Skin epidermis (tissue), 12 donors: ENCODE measurements at regions not wholly inside any gene's neighbourhood (a gene's known extent, or its start where the extent isn't known, plus 50 kb on each side); places are given as distances from the start of the nearest gene placed in this dataset.
A peak's percentile ranks its signal among the peaks of the same experiment; 100 is the strongest.

Experiments
- H3K27ac ChIP-seq, 21 experiments: fragments of 200-600 bp; sonication (generic) in 11 of 21; one replicate each; pipeline ENCODE4 v1.5.0; 2020; ENCODE audit warnings: mild to moderate bottlenecking in 3 of 21, inconsistent platforms in 2 of 21, moderate library complexity in 2 of 21
- H3K4me3 ChIP-seq, 7 experiments: fragments of 200-600 bp; sonication (generic) in 2 of 7; one replicate each; pipeline ENCODE4 v1.5.0; 2020; ENCODE audit warnings: inconsistent platforms in 2 of 7, mild to moderate bottlenecking in 2 of 7, moderate library complexity in 1 of 7

DNA sequence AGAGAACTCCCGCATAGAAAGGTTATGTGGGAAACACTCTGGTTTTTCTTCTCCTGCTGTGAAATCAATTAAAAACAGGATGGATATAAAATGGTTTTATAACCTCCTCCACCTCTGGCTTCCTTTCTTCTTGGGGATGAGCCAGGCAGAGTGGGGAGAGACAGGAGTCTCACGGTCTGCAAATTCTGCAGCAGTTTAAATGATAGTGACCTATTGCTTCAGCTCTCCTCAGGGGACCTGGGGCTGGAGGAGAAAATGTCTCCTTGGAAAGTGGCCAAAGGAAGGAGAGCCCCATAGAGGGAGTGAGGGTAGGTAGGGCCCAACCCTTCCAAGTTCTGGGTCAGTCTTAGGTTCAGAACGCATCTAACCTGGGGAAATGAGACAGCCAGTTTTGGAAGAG lies 118.8 kb downstream of the MTX3 start:
- Histone ChIP-seq H3K4me3 (no peak overlapping the region), H3K27ac (no peak overlapping the region)

DNA sequence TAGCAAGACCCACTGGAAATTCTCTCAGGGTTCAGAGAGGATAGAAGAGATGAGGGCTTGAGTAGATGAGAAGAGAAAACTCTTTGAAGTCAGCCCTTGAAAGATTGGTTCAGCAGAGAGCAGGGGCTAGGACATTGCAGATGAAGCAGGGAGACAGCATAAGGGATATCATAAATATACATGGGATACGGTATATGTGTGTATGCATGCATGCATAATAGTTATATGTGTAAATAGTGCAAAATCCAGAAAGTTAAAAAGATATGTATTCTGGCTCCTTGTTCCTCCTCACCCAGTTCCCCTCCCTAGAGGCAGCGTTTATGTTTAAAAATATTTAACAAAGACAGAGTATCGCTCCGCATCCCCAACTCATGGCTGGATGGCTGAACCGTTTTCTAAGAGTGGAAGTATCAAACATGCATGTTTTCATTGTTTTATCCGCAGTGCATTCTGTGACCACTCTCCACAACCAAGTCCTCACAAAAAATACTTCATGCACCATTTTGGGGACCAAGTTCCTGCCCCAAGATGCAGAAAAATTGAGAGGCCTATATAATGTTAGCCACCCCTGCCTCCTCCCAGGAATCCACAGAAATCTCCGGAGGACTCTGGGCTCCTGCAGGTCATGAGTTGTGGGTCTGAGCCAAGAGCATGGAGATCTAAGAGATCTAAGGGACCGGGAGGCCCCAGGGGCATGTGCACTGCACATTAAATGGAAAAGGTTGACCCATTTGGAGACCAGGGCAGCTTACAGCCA lies 119.5 kb downstream of the MTX3 start:
- H3K27ac ChIP-seq = no peak overlapping the region
- H3K4me3 ChIP-seq = no peak overlapping the region

DNA sequence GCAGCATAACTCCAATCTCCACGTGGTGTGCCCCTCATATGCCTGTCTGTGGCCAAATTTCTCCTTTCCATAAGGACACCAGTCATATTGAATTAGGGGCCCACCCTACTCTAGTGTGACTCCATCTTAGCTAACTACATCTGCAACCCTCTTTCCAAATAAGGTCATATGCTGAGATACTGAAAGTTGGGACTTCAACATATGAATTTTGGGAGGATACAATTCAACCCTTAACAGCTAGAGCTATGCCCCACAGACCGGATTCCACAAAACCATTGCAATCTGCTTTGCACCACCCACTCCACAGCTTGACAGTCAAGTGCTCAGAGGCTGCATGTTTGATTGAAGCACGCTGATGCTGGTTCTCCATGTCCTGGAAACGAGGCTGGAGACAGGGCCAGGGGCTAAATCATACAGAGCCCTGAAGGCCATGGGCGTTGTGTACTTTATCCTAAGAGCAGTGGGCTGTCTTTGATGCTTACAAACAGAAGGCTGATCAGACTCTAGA lies 122.8 kb downstream of the MTX3 start:
- no peak overlapping the region for H3K27ac ChIP-seq
- H3K4me3 ChIP-seq = no peak overlapping the region

DNA sequence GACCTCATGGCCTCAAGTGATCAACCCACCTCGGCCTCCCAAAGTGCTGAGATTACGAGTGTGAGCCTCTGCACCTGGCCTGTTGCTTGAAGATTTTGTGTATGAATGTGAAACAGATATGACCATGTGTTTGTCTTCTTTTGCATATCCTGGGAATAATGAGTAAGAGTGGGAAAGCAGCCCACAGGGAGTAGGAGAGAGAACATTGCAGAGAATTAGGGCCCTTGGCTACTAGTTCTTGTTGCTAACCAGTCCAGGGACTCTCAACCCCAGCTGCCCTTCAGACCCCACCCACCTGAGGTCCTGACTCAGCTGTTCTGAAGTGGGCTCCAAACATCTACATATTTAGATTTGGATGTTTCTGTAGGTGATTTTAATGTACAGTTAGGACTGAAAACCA lies 125.5 kb downstream of the MTX3 start:
- Histone ChIP-seq H3K4me3 (no peak overlapping the region), H3K27ac (no peak overlapping the region)

DNA sequence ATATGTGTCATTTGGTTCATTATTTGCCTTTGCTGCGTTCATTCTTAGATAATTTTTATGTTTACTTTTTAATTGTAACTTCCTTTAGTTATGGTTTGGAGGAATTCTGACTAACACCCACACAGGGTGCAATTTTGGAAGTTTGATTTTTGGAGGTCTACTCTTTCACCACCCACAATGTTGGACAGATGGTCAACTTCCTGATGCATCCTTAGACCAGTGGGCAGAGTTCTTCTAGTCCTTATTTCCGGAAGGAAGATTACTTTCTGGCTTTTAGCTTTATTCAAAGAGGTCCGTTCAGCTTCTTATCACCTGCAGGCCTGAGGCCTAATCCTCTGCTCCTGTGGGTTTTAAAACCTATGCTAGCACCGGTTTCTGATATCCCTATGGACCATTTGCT lies 126.7 kb downstream of the MTX3 start:
- no peak overlapping the region for H3K4me3 ChIP-seq
- H3K27ac ChIP-seq = no peak overlapping the region

DNA sequence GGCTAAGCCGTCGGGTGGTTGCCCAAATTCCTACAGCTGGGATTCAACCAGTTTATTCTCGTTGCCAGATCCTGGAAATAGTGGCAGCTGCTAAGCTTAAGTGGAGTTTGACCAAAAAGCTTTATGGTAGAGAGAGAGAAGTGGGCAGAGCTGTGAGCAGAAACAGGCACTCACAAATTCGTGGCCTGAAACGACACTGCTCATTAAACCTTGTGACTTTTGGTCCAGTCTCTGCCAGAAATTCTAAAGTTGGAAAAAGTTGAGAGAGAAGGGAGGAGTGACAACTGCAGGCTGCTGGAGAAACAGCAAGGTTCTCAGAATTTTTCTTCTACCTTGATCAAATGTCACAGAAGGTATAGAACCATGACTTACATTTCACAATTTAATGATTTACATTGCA lies 131.5 kb downstream of the MTX3 start:
- no peak overlapping the region for H3K4me3 ChIP-seq

DNA sequence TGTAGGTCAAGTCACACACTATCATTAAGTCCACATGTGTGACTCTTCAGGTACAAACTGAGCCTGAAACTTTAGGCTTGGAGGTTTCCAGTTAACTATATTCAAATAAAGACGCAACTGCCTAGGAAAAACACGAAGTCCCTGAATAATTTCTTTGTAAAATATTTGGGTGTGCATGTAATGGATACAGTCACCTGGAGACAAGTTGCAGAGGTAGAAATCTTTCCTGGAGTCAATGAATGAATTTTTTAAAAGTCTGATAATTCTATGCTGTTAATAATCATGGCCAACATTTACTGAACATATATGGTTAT lies 132.7 kb downstream of the MTX3 start:
- Histone ChIP-seq H3K4me3 (no peak overlapping the region), H3K27ac (no peak overlapping the region)

More for the DNA sequence above, 131.5 kb downstream of the MTX3 start:
- H3K27ac ChIP-seq = no peak overlapping the region

DNA sequence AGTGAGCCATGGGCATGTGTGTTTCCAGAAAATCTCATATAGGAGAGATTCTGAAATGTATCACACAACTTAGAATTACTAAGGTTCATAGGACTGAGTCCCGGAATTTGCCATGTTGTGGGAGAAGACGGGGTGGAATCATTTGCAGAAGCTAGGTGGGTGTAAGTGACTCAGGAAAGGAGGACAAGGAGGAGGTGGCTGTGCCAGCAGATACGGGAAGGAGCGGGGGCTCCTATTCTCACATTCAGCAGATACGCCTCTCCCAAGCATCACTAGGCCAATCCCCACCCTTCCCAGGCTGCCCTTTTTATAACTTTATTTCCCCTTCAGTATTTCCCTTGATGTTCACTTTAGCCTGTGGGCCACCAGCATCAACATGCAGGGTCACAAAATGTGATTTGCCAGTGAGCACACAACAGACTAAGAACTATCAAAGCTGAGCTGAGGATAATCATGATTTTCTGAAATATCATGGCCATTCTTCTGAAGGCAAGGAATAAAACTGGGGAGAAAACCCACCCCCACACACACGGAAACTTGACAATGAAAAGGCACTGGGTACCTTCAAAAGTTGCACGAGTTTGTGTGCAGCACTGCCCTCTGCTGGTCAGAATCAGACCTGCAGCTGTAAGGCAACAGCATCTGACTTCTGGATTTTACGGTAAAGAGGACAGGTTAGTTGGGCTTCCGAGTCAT lies 133.2 kb downstream of the MTX3 start:
- Histone ChIP-seq H3K27ac (peak overlapping the region in 1 of 21 experiments; percentile 6), H3K4me3 (no peak overlapping the region)

DNA sequence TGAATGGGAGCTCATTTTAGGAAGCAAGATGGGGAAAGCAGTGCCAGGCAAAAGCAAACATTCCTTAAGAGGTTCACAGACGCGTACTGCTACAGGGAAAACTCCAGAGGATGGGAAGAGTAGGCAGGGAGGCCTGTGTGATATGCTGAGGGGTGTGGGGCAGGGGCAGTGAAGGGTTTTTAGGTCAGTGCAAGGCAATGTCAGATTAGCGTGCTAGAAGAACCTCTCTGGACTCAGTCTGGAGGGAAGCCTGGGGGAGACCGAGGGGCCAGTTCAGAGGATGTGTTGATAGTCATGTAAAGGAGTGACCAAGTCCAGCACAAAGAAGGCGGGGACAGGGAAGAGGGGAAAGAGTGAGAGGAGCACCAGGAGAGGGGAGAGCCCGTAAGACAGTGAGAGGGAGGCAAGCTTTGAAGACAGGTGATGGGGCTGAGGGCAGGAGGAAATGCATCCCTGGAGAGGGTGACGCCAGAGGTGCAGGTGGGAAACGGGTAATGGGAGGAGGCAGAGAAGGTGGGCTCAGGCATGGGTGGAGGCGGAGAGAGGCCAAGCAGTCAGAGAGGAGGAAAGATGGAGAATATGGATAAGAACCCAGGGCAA lies 134.5 kb downstream of the MTX3 start:
- H3K4me3 ChIP-seq = no peak overlapping the region

DNA sequence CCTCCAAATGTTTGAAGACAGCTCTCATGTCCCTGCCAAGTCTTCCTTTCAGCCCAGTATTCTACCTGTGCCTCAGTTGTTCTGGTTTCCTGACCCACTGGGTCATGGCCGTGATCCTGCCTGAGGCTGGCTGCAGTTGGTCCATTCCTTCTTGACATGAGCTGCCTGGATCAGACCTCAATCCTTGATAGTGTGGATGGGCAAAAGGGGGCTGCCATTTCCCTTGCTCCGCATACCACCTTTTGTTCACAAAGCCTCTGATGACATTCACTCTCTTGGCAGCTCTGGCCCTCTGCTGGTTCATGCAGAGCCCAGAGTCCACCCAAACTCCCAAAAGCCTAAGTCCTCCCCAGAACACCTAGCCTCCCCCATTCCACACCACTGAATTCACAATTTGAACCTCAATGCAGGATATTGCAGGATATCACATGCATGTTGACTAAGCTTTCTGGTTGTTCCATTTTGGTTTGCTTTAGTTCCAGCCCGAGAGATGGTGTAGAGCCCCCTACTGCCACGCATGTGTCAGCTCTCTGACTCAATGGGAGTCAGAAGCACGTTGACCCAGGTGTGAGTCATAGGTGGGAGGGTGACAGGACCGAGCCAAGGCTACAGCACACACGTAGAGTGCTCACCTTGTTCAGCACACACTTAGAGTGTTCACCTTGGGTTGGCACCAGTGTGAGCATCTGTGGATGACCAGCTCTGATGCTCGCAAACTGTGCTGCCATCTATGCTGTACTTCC lies 137.2 kb downstream of the MTX3 start:
- Histone ChIP-seq H3K4me3 (no peak overlapping the region), H3K27ac (no peak overlapping the region)

More for the DNA sequence above, 134.5 kb downstream of the MTX3 start:
- no peak overlapping the region for H3K27ac ChIP-seq

DNA sequence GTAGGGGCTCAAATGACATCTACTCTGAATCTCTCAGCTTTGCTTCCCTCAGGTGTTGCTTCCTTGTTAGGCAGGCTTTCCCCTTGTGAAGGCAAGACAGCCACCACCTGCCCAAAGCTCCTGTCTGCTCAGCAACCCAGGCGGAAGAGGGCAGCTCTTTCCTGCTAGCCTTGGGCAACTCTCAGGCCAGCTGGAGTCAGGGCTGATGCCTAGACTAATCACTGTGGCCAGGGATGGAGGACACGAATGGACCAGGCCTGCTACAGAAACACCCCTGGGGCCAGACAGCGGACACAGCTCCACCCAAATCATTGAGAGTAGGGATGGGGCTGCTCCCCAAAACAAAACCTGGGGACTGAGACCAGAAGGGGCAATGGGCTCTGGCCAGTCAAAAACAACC lies 138.0 kb downstream of the MTX3 start:
- H3K4me3 ChIP-seq = no peak overlapping the region
- no peak overlapping the region for H3K27ac ChIP-seq

DNA sequence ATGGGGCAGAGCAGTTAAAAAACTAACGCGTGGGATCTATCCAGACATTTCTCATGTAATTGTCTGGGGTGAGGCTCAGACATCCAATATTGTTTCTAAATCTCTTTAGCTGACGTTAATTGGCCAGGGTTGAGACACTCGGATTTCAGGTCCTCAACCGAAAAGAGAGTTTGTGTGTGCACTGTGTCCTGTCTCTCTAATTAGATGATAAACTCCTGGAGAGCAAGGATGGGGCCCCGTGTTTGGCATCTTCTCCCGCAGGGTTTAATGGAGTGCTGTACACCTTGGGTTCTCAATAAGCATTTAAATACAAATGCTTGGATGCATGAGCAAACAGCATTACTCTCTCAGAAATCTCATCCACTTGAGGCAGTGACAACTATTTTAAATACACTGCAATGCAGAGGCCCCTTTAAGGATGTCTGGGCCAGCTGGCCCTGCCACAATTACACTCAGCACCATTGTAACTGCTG lies 139.6 kb downstream of the MTX3 start:
- peak overlapping the region in 1 of 21 experiments; percentile 43 for H3K27ac ChIP-seq
- H3K4me3 ChIP-seq = no peak overlapping the region

DNA sequence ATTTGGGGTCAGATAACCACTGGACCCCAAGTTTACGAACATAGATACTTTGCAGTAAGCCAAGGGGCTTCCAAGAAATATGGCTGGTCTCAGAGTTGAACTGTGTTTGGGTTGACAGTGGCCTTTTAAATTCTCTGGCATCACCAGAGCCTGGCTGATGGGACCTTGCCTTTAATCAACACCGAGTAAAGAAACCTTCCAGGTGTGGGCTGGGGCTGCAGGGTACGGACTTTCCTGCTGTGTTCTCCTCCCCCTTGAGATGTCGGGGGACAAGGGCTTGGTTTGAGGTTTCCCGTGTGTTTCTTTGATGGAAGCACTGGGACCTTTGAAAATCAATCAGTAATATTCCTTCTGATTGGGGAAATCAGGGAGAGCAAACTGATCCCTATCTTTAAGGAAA lies 140.1 kb downstream of the MTX3 start:
- Histone ChIP-seq H3K4me3 (no peak overlapping the region), H3K27ac (no peak overlapping the region)

DNA sequence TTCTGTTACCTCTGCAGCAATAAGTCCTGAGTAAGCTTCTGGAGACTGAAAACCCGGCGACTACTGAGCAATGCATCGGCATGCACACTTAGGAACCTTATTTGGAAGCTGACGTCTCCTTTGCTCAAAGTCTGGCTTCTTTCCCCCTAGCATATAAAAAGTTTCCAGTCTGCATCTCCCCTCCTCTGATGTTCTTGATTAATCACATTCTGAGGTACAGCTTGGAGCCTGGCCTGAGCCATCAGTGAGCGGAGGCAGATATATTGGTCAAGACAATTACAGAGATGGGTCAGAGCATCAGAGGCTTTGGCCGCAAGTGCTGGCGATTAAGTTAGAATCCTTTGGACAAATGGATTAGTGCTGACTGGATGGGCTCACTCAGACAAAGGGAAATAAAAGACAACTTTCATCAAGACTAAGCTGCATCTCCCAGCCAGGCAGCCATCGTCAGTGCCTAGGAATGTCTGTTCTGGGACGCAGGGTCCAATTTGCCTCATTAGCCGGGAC lies 140.7 kb downstream of the MTX3 start:
- Histone ChIP-seq H3K4me3 (no peak overlapping the region), H3K27ac (no peak overlapping the region)

DNA sequence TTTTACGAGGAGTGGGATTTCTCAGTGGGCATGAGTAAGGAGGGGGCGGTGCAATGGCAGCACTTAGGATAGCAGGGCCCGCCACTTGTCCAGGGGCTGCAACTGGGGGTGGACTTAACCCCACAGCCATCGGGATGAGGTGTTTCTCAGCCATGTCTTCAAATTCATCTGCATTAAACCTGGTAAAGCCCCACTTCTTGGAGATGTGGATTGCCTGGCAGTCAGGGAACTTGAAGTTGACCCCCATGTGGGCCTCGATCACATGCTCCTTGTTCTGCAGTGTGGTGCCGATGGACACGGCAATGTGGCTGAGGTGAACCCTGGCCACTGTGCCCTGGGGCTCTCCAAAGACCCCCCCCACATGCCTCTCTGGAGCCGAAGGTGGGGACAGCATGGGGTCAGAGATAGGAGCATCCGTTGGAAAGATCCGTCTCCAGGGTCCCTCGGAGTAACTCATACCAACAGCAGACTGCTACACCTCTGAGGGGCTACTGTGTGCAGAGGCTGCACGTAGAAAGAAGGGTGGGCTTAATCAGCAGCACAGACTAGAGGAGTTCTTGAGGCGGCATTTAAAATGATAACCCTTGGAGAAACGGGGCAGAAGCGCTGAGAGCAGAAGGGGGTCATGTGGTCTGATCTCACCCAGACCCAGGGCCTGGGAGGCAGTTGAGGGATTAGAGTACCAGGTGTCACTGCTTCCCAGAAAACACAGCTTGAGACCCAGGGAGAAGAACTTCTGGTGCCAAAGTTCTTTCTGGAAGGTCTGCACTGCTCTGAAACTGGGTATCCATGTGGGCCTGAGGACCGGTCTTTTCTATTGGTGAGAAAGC lies 141.4 kb downstream of the MTX3 start:
- Histone ChIP-seq H3K27ac (peak overlapping the region in 1 of 21 experiments; percentile 49), H3K4me3 (no peak overlapping the region)
